RPMI7951 (cell line): ENCODE measurements at regions not wholly inside any gene's neighbourhood (a gene's known extent, or its start where the extent isn't known, plus 50 kb on each side); places are given as distances from the start of the nearest gene placed in this dataset.

Experiments used
- DNase-seq: peaks from one replicate; pipeline ENCODE4 v3.0.0-alpha.2; 2012; ENCODE audit warnings: low read depth

DNA sequence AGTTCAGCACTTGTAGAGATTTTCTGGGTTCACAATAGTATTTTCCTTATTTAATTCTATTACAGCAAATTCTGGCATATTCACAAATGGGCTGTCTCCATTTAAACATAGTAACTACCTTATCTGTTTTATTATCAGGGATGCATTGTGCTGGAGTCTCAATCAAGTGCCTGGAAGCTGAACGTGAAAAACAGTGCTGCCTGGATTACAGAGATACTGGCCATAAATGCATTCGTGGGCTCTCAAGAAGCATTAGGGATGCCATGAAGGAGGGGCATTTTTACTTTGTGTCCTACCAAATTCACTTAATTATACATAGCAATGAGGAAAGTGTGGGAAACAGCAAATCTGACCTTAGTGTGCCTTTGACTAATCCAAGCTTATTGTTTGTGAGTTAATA lies 184.6 kb downstream of the ABCC12 start:
- no peak for DNase-seq

DNA sequence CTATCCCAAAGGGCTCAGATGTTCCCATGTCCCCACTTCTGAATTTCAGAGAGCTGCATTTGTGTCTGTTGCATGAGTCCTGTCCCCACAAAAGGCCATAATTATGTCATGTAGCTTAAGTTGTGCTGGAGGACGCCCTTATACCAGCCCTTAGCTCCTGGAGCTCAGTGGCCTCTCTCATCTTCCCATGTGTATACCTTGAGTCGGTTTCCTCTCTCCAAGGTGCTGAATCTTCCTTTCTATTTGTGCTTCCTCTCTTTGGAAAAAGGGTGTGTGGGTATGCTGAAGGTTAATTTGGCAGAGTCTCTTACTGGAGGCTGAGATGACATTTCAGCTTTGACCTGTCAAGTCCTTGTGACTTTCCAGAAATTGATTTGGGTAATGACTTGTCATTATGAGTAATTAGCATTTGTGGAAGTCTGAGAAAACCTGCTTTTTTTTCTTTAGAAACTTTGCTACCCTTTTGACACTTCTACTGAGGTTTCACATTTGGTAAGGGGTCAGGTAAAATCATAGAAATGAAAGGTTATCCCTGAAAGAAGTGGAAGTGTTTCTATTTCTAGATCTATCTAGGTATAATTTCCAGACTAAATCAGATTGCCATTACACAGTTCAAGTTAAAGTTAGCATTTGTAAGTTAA lies 185.4 kb downstream of the ABCC12 start:
- peak; percentile 70 for DNase-seq

DNA sequence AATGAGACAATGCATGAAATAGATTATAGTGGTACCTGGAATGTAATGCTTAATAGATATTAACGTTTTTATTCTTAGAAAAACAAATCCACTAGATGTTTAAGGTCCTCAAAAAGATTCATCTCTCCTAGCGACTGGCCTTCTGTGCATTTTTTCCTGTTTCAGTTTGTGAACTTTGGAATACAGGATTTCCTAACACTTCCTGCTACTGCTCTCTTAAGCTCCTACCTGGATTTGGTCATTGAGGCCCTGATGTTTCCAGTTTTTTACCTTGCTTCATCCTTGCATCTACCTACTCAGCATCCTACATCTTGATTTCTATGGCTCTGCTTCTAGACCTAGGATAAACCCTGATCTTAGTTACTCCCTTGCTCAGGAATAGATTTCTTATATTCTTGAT lies 188.4 kb downstream of the ABCC12 start:
- DNase-seq, result no peak

DNA sequence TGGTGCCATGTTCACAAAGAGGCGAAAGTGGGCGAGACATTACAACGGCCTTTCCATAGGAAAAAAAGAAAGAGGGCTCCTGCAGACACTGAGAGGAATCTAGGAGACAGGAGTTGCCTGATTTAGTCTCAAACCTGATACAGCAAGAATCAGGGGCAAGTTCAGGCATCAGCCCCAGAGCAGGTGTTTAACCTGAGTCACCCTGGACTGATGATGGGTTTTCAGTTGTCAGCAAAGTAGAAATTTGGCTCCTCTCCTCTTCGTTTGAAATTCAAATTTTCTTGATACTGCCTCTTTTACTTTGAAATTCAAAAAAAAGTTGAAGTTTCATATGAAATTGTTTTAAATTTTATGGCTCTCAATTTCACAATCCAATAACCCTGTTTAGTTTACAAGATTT lies 189.5 kb downstream of the ABCC12 start:
- no peak for DNase-seq

DNA sequence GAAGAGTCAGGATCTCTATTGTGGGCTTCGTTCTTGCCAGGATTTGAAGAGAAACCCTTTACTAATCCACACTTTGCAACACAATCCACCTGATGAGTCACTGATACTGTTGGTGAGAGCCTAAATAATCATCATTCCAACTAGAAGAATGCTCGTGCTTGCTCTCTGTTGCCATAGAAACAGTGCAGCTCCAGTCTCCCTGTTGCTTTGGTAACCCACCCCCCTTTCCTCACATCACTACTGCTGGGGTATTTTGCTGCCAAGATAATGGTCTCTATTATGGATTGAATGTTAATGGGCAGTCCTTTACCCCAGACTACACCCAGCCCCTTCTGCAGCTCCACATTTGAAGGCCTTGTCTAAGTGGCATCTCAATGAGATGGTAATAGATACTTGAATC lies 190.4 kb downstream of the ABCC12 start:
- DNase-seq, result peak; percentile 66

DNA sequence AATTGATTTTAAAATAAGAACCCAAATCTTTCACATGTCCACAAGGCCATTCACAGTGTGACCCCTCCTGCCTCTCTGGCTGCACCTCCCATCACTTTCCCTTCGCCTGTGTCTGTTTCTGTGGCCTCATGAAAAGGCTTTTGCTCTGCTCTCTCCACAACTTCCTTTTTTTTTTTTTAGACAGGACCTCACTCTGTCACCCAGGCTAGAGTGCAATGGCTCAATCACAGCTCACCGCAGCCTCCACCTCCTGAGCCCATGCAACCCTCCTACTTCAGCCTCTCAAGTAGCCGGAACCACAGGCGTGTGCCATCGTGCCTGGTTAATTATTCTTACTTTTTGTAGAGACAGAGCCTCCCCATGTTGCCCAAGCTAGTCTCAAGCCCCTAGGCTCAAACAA lies 197.1 kb downstream of the ABCC12 start:
- DNase-seq, result no peak

DNA sequence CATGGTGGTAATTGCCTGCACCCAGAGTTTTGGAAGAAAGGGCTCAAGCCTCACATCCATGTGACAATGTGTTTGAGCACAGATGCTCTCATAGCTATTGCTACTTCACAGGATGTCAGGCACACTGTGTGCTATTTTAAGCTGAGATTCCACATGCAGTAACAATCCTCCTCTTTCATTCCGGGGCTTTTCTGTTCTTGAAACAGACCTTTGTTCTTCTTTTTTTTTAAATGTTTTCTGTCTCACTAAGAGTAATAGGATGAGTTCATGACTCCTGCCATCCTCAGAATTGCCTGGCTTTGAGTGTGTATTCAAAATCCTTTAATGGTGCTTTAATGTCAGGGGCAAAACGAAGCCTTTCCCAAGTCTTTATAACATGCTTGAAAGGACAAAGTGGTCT lies 198.9 kb downstream of the ABCC12 start:
- DNase-seq, result peak; percentile 25

DNA sequence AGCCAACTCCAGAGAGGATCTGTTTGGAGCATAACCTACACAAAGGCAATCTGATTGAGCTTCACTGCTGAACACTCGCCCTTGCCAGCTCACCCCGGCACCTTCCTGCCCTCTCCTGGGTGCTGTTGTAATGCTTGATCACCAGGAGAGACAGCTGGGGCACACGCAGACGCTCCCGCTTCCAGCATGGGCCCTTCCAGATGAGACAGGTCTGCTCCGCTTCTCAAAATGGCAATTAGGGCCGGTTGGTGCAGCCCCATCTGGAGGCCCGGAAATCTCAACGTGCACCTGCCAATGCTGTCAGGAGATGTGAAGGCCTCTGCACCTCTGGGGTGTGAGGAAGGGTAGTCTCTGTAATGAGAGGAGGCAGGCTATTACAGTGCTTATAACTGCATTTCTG lies 206.1 kb downstream of the ABCC12 start:
- no peak for DNase-seq

DNA sequence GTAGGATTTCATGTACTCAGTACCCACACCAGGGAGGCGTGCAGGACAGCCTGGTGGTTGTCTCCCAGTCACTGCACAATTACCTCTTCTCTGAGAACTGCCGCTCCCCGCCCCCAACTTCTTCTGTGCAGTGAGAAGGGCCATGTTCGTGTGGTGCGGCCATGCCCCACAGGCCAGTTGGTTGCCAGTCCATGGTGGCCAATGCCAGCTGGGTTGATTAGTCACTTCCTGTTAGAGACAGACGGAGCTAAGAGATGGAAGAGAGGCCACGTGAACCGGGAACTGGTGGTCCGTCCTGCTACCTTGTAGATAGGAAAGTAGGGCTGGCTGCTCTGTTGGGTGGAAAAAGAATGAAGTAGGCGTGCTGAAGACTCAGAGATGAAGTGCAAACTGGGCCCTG lies 206.5 kb downstream of the ABCC12 start:
- DNase-seq, result peak; percentile 78

DNA sequence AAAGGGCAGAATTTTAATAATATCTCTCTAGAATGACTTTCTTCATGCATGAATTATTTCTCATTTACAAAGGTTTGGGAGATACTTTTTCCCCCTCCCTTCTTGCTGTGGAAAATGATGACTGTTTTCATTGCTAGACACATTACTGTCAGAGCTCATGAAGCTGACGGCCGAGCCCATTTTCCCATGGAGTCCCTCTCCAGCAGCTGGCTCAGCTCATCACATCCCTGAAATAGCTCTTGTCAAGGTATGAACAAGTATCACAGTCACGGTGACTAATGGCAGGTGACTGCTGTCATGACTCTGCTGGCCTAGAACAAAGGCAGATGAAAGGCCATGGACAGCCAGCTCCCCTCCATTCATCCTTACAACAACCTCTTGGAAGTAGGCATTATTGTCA lies 208.1 kb downstream of the ABCC12 start:
- DNase-seq, result no peak

DNA sequence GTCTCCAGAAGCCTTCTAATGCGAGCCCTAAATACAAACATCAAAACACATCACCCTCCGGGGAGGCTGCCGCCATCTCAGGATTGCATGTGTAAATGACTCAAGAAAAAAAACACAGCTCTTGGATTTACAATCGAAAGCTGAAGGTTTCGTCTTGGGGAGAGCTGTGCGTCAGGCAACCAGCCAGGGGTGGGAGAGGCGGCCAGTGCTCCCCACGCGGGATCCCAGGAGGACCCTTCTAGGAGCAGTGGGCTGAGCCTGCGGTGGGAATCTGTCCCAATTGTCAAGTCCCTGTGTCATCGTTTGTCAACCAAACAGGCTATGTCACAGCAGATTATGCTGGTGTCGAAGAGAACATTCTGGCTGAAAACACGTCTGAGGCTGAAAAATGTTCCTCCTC lies 209.7 kb downstream of the ABCC12 start:
- no peak for DNase-seq

DNA sequence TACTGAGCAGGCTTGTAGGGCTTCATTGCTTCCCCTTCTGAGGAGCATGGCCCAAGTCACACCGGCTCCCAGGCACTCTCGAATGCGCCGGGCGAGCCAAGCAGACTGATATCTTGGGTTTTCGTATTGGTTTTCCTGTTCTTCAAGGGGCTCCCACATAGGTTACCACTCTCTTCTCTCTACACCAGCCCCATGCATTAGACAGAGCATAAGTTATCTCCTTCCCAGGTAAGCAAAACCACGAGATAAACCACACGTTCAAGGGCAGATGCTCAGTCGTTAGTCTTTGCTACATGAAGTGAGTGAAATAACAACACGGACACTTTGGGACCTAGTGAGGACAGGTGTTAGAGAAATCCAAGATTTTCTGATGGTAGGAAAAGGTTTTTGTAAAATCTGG lies 211.2 kb downstream of the ABCC12 start:
- DNase-seq, result no peak

DNA sequence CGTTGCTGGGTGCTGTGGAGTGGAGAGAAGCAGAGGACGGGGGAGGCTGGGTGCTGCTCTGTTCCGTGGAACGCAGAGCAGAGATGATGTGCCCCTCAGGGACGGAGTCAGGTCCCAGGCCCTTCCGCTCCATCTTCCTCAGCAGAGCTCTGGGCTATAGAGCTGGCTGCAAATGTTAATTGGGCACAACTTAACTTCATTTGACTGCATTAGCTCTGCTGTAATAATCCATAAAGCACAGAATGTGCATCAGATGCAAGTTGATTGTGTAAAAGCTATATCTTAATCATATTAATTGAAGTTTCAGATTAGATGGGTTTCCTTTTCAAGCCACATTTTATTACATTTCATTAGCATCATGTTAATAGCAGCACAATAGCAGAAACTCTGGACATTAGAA lies 212.6 kb downstream of the ABCC12 start:
- no peak for DNase-seq

DNA sequence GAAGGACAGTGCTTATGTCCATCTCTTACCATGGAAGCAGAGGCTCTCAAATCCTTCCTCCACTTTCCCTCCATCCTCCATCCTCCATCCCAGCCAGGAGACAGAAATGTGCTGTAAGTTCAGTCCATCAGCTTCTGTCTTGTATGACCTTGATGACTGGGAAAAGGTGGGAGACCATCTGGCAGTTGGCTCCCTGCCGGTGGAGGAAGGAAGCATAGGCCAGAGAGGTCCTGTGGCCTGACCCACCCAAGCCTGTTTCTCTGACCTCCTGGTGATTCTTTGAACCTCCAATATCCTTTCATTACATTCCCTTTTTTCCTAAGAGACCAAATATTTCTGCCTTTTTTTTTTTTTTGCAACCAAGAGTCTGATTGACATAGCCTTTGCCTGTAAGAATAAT lies 215.3 kb downstream of the ABCC12 start:
- no peak for DNase-seq

DNA sequence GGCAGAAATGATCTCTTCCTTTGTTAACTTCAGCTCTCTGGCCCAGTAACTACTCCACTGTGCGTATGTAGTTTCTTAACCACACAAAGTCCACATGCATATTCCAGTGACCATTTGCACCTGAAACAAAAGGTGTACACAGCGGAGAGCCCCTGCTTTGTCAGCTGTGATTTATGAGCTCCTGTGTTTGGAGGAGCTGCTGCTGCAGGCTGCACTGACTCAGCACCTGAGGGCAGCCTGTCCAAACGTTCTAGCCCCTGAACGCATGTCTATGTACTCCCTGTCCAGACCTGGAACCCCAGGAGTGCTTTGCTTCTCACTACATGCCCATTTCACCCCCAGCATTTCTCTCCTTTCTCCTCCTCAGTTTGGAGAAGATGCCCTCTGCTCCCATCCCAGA lies 216.1 kb downstream of the ABCC12 start:
- no peak for DNase-seq

DNA sequence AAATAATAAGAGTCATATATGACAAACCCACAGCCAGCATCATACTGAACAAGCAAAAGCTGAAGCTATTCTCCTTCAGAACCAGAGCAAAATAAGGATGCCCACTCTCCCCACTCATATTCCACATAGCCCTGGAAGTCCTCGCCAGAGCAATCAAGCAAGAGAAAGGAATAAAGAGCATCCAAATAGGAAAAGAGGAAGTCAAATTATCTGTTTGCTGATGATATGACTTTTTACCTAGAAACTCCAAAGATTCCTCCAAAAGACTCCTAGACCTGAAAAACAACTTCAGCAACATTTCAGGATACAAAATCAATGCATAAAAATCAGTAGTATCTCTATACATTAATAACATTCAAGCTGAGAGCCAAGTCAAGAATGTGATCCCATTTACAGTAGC lies 217.5 kb downstream of the ABCC12 start:
- no peak for DNase-seq

DNA sequence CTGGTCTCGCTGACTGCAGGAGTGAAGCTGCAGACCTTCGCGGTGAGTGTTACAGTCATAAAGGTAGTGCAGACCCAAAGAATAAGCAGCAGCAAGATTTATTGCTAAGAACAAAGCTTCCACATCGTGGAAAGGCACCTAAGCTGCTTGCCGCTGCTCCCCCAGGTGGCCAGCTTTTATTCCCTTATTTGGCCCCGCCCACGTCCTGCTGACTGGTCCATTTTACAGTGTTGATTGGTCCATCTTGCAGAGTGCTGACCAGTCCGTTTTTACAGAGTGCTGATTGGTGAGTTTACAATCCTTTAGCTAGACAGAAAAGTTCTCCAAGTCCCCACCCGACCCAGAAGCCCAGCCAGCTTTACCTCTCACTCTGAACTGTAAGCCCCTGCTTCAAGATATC lies 227.8 kb downstream of the ABCC12 start:
- no peak for DNase-seq

DNA sequence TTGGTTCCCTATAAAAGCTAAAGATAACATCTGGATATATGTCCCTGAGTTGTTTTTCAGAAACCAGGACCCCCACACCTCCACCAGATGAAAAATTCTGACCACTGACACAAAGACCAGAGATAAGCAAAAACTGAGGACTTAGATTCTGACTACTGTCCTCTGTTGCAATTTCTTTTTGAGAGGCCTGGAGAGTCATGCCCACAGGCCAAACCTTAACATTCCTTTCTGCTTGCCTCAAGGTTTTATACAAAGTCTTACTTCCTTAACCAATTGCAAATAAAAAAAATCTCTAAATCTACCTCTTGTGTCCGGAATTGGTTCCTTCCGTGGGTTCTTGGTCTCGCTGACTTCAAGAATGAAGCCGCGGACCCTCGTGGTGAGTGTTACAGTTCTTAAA lies 228.5 kb downstream of the ABCC12 start:
- peak; percentile 58 for DNase-seq

DNA sequence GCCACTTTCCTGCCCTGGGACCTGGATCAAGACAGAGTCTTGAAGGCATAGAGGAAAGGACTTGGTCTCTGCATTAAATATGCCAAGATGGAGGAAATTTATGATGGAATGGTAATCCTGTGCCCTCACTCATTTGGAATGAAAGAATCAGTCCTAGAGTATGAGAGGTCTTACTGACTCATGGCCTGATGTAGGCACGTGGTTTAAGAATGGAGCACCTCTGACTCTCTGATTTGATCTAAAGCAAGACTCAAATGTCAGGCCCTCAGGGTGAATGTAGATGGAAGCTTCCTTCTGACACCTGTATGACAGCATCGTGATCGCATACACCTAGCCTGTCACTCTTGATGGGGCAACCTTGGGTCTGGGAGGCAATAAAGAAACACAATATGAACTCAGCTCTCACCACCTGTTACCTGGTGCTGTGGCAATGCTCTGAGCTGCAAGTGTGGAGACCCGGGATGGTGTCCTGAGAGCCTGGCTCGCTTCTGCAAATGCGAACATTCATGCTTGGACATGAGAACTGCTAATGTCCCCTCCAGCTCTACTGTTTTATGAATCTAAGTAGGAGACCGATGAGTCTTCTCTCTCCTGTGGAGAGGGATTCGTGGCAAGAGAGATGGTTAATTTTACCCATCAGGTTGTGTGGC lies 229.9 kb downstream of the ABCC12 start:
- peak; percentile 54 for DNase-seq

DNA sequence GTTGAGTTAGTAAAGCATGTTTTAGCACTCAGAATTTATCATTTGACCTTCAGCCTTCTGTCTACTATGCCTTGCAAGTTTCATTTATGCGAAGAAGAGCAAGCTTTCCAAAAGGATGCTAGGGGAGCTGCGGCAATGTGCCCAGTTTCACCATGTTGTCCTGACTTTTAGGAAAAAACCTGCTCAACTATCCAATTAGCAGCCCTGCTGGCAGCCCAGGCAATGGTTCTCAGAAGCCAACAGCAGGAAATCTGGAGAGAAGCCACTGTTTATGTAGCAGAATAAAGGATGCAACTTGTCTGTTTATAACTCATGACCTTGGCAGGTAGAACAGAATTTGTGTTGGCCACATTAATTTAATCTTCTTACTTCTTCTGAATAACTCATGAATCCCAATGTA lies 230.8 kb downstream of the ABCC12 start:
- no peak for DNase-seq

DNA sequence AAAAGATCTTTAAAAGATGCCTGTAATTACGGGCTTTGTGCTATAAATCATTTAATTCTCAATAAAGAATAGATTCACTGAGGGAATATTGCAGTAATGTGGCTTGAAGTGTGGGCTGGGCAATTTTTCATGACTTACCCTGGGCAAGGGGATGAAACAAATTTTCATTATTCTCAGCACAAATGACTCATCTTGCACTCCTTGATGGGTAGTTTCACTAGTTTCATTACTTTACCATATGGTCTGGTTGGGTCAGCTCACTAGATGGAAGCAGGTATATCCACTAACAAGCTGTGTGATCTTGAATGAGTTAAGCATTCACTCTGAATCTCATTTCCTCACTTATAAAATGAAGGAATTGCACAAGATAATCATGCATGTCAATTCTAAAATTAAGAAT lies 234.3 kb downstream of the ABCC12 start:
- no peak for DNase-seq

DNA sequence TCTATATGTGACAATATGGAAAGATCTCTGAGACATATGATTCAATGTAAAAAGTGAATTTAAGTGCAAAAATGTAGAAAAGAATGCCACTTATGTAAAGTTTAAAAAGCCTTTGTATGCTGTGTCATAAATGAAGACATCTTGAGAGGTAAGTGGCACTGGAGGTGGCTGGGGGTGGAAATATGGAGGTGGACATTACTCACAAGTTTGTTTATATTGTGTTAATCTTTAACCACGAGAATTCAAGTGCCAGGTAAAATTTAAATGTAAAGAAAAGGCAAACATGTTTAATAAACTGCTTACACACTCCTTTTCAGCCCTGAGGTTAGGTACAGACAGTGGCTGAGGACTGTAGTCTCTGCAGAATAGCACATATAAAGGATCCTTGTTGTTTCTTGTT lies 235.1 kb downstream of the ABCC12 start:
- no peak for DNase-seq

DNA sequence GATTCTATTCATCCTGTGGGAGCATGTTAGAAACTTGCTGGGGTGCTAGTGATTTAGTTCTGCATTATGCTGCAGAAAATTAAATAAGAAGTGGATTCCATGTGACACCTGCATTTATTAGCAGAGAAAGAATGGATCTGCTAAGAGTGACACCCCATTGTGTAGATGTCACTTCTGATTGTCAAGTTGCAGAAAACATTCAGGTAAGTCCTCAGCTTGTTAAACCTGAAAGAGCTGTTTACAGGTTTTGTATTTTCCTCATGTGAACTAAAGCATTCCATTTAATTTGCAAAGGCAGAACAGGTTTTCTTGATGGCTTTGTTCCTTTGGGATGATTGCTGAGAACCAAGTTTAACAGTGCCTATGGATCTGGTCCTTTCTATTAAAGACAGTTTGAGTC lies 238.7 kb downstream of the ABCC12 start:
- DNase-seq, result no peak

DNA sequence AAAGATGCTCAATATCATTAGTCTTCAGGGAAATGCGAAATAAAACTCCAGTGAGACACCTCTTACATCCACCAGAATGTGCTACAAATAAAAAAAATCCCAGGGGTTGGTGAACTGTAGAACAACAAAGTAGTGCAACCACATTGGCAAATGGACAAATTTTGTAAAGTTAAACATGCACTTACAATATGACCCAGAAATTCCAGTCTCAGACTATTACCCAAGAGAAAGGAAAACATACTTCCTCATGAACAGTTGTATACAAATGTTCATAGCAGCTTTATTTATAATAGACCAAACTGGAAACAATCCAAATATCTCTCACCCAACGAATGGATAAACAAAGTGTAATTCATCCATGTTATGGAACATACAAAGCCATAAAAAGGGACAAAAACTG lies 239.5 kb downstream of the ABCC12 start:
- peak; percentile 36 for DNase-seq
